IMR-90 (cell line): ENCODE measurements at regions not wholly inside any gene's neighbourhood (a gene's known extent, or its start where the extent isn't known, plus 50 kb on each side); places are given as distances from the start of the nearest gene placed in this dataset.

Experiments used
- ATAC-seq: fragments of 200-7000 bp; cut with Tn5 transposase; 2 replicates; pipeline ENCODE4 v1.9.1; 2020; ENCODE audit warnings: low read depth, mild to moderate bottlenecking, moderate library complexity
- BruUV-seq: library from RNA; stranded (reverse); fragments of 400-500 nt; replicated peaks from 2 replicates; lab custom pipeline; 2021; lab: Mats Ljungman, UMichigan
- CTCF ChIA-PET: fragments of 300-600 bp; formaldehyde crosslinking; extraction: SDS; loops from one replicate; lab custom pipeline; 2021; ENCODE audit warnings: antibody characterized with exemption; lab: Yijun Ruan, JAX
- POLR2A ChIA-PET: fragments of 300-600 bp; sonication (Branson Sonifier 250); formaldehyde crosslinking; loops from one replicate; lab custom pipeline; 2022; ENCODE audit warnings: antibody characterized with exemption; ENCODE audit not compliant: unreplicated experiment; lab: Charles Lee
- DNase-seq: peaks from one replicate; pipeline ENCODE4 v3.0.0; 2013
- H2AFZ ChIP-seq: replicated peaks from 2 replicates; pipeline ENCODE3; 2013; ENCODE audit warnings: low read length, mild to moderate bottlenecking; ENCODE audit not compliant: poor library complexity
- H2AK5ac ChIP-seq: 2 replicates; pipeline ENCODE4 v1.6.1; 2013; ENCODE audit warnings: low read depth, low read length, inconsistent platforms
- H2AK9ac ChIP-seq: replicated peaks from 2 replicates; pipeline ENCODE3; 2013; ENCODE audit warnings: mild to moderate bottlenecking, low read depth, low read length, moderate library complexity; ENCODE audit not compliant: poor library complexity
- H2BK120ac ChIP-seq: 2 replicates; pipeline ENCODE4 v1.6.1; 2013; ENCODE audit warnings: low read depth, low read length, inconsistent platforms
- H2BK15ac ChIP-seq: 3 replicates; pipeline ENCODE4 v1.6.1; 2013; ENCODE audit warnings: low read depth, low read length, inconsistent platforms
- H2BK20ac ChIP-seq: 2 replicates; pipeline ENCODE4 v1.6.1; 2013; ENCODE audit warnings: low read depth, mild to moderate bottlenecking, inconsistent platforms, low read length, moderate library complexity
- H2BK5ac ChIP-seq: 2 replicates; pipeline ENCODE4 v1.6.1; 2013; ENCODE audit warnings: mild to moderate bottlenecking, low read depth, low read length, inconsistent platforms; ENCODE audit not compliant: poor library complexity, severe bottlenecking
- H3K14ac ChIP-seq: replicated peaks from 2 replicates; pipeline ENCODE4 v1.6.1; 2013; ENCODE audit warnings: low read depth, low read length, inconsistent platforms
- H3K18ac ChIP-seq: 2 replicates; pipeline ENCODE4 v1.6.1; 2013; ENCODE audit warnings: low read depth, low read length, control low read depth
- H3K23ac ChIP-seq: 2 replicates; pipeline ENCODE4 v1.6.1; 2013; ENCODE audit warnings: low read depth, low read length, inconsistent platforms
- H3K27ac ChIP-seq: 2 replicates; pipeline ENCODE4 v1.5.1; 2013; ENCODE audit warnings: mild to moderate bottlenecking, control low read depth, low read length; ENCODE audit not compliant: insufficient read depth
- H3K27me3 ChIP-seq: 2 replicates; pipeline ENCODE4 v1.6.1; 2013; ENCODE audit warnings: low read length; ENCODE audit not compliant: control insufficient read depth, insufficient read depth
- H3K36me3 ChIP-seq: 2 replicates; pipeline ENCODE4 v1.6.1; 2013; ENCODE audit warnings: low read length, mixed read lengths; ENCODE audit not compliant: control insufficient read depth, insufficient read depth
- H3K4ac ChIP-seq: 2 replicates; pipeline ENCODE4 v1.6.1; 2013; ENCODE audit warnings: low read depth, low read length, inconsistent platforms
- H3K4me1 ChIP-seq: 2 replicates; pipeline ENCODE4 v1.6.1; 2013; ENCODE audit warnings: low read length, mixed read lengths; ENCODE audit not compliant: control insufficient read depth, insufficient read depth
- H3K4me2 ChIP-seq: 2 replicates; pipeline ENCODE4 v1.6.1; 2013; ENCODE audit warnings: low read depth, mild to moderate bottlenecking, control low read depth, low read length, moderate library complexity
- H3K4me3 ChIP-seq: 2 replicates; pipeline ENCODE4 v1.5.1; 2013; ENCODE audit warnings: low read depth, mild to moderate bottlenecking, control low read depth, low read length, moderate library complexity; ENCODE audit not compliant: insufficient read depth
- H3K56ac ChIP-seq: 2 replicates; pipeline ENCODE4 v1.6.1; 2013; ENCODE audit warnings: low read length, inconsistent platforms; ENCODE audit not compliant: insufficient read depth; ENCODE audit errors: extremely low read depth
- H3K79me1 ChIP-seq, 2 experiments: 2 replicates each; pipeline ENCODE4 v1.6.1; 2013; ENCODE audit warnings: low read length in 2 of 2, inconsistent platforms in 1 of 2, low read depth in 1 of 2
- H3K9ac ChIP-seq: 2 replicates; pipeline ENCODE4 v1.6.1; 2013; ENCODE audit warnings: low read depth, low read length, control low read depth
- H3K9me1 ChIP-seq: 2 replicates; pipeline ENCODE4 v1.6.1; 2013; ENCODE audit warnings: low read length, inconsistent platforms; ENCODE audit not compliant: insufficient read depth
- H3K9me3 ChIP-seq: 2 replicates; pipeline ENCODE4 v1.6.1; 2013; ENCODE audit warnings: low read length; ENCODE audit not compliant: control insufficient read depth, insufficient read depth
- H4K20me1 ChIP-seq: 2 replicates; pipeline ENCODE4 v1.6.1; 2013; ENCODE audit warnings: low read length, inconsistent platforms; ENCODE audit not compliant: insufficient read depth
- H4K5ac ChIP-seq: 2 replicates; pipeline ENCODE4 v1.6.1; 2013; ENCODE audit warnings: mild to moderate bottlenecking, low read depth, low read length, control low read depth
- H4K8ac ChIP-seq, 2 experiments: 2 replicates each; pipeline ENCODE4 v1.6.1; 2013; ENCODE audit warnings: low read depth in 2 of 2, low read length in 2 of 2, control low read depth in 1 of 2, inconsistent platforms in 1 of 2
- H4K91ac ChIP-seq: 2 replicates; pipeline ENCODE4 v1.6.1; 2013; ENCODE audit warnings: low read depth, low read length, inconsistent platforms; ENCODE audit not compliant: insufficient read depth
- CEBPB ChIP-seq: IDR thresholded peaks from 2 replicates; pipeline ENCODE4 v1.6.1; 2012; ENCODE audit warnings: low read depth, low read length, improper control_type of control experiment
- ELK1 ChIP-seq: fragments of 150-350 bp; IDR thresholded peaks from 2 replicates; pipeline ENCODE4 v1.6.1; 2016; ENCODE audit warnings: low read depth, mild to moderate bottlenecking, low read length, moderate library complexity, borderline replicate concordance
- FOS ChIP-seq: fragments of 150-350 bp; IDR thresholded peaks from 2 replicates; pipeline ENCODE4 v1.6.1; 2016; ENCODE audit warnings: low read depth, low read length
- MAFK ChIP-seq: IDR thresholded peaks from 2 replicates; pipeline ENCODE4 v1.6.1; 2012; ENCODE audit warnings: low read depth, low read length, improper control_type of control experiment
- MAZ ChIP-seq: IDR thresholded peaks from 2 replicates; pipeline ENCODE4 v1.6.1; 2012; ENCODE audit warnings: low read depth, mild to moderate bottlenecking, low read length, improper control_type of control experiment, moderate library complexity, borderline replicate concordance
- NFE2L2 ChIP-seq: fragments of 150-350 bp; IDR thresholded peaks from 2 replicates; pipeline ENCODE4 v1.6.1; 2016; ENCODE audit warnings: low read depth, mild to moderate bottlenecking, low read length
- POLR2A ChIP-seq: IDR thresholded peaks from 2 replicates; pipeline ENCODE4 v1.6.1; 2012; ENCODE audit warnings: mild to moderate bottlenecking, low read depth, low read length
- RAD21 ChIP-seq: IDR thresholded peaks from 2 replicates; pipeline ENCODE4 v1.6.1; 2012; ENCODE audit warnings: low read length, improper control_type of control experiment
- RFX5 ChIP-seq: IDR thresholded peaks from 2 replicates; pipeline ENCODE4 v1.8.0; 2012; ENCODE audit warnings: low read depth, mild to moderate bottlenecking, low read length, moderate library complexity
- SMC3 ChIP-seq: fragments of 150-350 bp; IDR thresholded peaks from 2 replicates; pipeline ENCODE4 v1.6.1; 2016; ENCODE audit warnings: low read depth, mild to moderate bottlenecking, antibody characterized with exemption, low read length, moderate library complexity
- USF2 ChIP-seq: fragments of 150-350 bp; IDR thresholded peaks from 2 replicates; pipeline ENCODE4 v1.6.1; 2017; ENCODE audit warnings: mild to moderate bottlenecking, antibody characterized with exemption, low read length, low read depth
- WGBS, 2 experiments: methylation state at CpG; one replicate each; pipeline versions ENCODE4 v1.1.5 to v1.1.7; 2013; ENCODE audit warnings: missing lambda C conversion rate in 2 of 2; ENCODE audit not compliant: insufficient read length in 1 of 2; ENCODE audit errors: extremely low coverage in 2 of 2; 5-methylcytosine and 5-hydroxymethylcytosine counted together
- dilution Hi-C: fragments of 300-500 bp; cut with HindIII; formaldehyde crosslinking; loops from one replicate; pipeline ENCODE4 v1.14.3; 2018; ENCODE audit warnings: low sequenced_read_pairs; ENCODE audit not compliant: unreplicated experiment
- in situ Hi-C: fragments of 300-500 bp; cut with MboI; formaldehyde crosslinking; loops from 3 replicates; pipeline ENCODE4 v1.14.3; 2019; ENCODE audit warnings: low sequenced_read_pairs, inconsistent platforms, mixed read lengths
- intact Hi-C: fragments of 100-400 bp; cut with micrococcal nuclease; formaldehyde crosslinking; loops from 2 replicates; pipeline ENCODE4 v1.10.0; 2022

DNA sequence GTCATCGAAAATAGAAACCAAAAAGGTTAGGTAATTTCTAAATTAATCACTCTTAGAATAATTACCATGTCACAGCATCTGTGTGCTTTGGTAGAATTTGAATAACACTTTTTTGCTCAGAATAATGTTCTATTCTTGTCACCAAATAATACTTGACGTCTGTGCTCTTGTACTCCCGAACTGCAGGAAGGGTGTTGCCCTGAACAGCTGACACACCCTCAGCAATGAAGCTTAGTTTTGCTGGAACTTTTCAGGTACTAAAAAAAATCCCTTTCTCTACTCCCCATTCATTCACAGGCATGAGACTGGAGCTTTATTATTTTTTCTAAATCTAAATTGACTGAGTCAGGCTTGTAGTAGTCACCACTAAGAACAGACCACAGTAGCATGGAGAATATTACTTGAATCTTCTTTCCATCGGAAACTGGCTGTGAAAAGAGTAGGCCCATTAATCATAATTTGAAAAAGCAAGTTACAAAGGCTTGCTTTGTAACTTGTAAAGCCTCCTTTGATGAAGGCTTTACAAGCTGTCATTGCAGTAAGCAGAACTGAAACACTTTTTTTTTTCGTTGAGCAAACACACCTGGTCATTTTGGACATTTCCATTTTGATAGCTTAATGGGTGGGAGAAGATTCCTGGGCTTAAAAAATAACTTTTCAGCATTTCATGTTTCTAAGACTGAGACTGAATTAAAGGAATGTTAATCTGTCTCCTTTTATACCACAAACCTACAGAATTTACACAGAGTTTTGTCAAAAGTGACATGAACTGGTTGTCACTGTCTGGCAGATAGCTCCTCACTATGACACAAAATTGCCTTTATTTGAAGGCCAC lies 70.3 kb upstream of the PELI1 start:
- Histone ChIP-seq H2BK15ac (no peak overlapping the region), H3K9me3 (no peaks in the 10 kb centered on the region), H2BK5ac (no peak overlapping the region), H3K9ac (no peak overlapping the region), H3K36me3 (no peaks in the 10 kb centered on the region), H3K4me2 (no peak overlapping the region), H3K4me3 (no peak overlapping the region), H4K5ac (no peak overlapping the region), H3K18ac (no peak overlapping the region), H2AK9ac (no peak overlapping the region), H2BK20ac (no peak overlapping the region), H3K4me1 (no peaks in the 10 kb centered on the region), H3K56ac (no peak overlapping the region), H4K8ac (no peak overlapping the region), H2BK120ac (no peak overlapping the region), H4K91ac (no peak overlapping the region), H4K20me1 (no peaks in the 10 kb centered on the region), H3K27me3 (peaks cover 11% of the 10 kb centered on the region; the same call in 1 of the 2 replicates), H2AK5ac (no peak overlapping the region), H3K27ac (no peak overlapping the region), H3K9me1 (no peaks in the 10 kb centered on the region), H3K14ac (no peak overlapping the region), H2AFZ (no peak overlapping the region), H3K23ac (no peak overlapping the region), H3K79me1 (no peaks in the 10 kb centered on the region), H3K4ac (no peak overlapping the region)
- DNase-seq (no peak), ATAC-seq (no peak)
- WGBS, 2 experiments, result no CpG with 5 or more reads among the region's 5 CpGs
- dilution Hi-C loops (no loop called here), intact Hi-C loops (no loop called here), in situ Hi-C loops (no loop called here)
- ChIA-PET CTCF (no interaction called here), POLR2A (no interaction called here)
- BruUV-seq, result no TSS peak
- TF ChIP-seq NFE2L2, result no peak
- no peak for TF ChIP-seq SMC3
- no peak for TF ChIP-seq RFX5
- no peak for TF ChIP-seq ELK1
- TF ChIP-seq USF2, result no peak
- no peak for TF ChIP-seq MAZ
- no peak for TF ChIP-seq RAD21
- TF ChIP-seq POLR2A, result no peak
- no peak for TF ChIP-seq FOS
- TF ChIP-seq MAFK, result no peak
- TF ChIP-seq CEBPB, result no peak
